SK-N-SH (cell line): ENCODE measurements at regions not wholly inside any gene's neighbourhood (a gene's known extent, or its start where the extent isn't known, plus 50 kb on each side); places are given as distances from the start of the nearest gene placed in this dataset.
"Not testable (repeated sequence)": the region's sequence is repeated elsewhere in the genome, so short reads cannot be mapped to it uniquely, and the experiment has no call there.

Source experiments
- CTCF ChIA-PET: fragments of 300-600, 350-600 bp; formaldehyde crosslinking; extraction: SDS; loops from one replicate; lab custom pipeline; 2021; lab: Yijun Ruan, JAX
- POLR2A ChIA-PET: fragments of 350-600 bp; sonication (Branson Sonifier 250); formaldehyde crosslinking; extraction: SDS; loops from one replicate; lab custom pipeline; 2020; ENCODE audit warnings: antibody characterized with exemption, inconsistent platforms; lab: Yijun Ruan, JAX
- DNase-seq: peaks from one replicate; pipeline ENCODE4 v3.0.0; 2012
- H2AFZ ChIP-seq: fragments of 200-600 bp; sonication (generic); 2 replicates; pipeline ENCODE4 v1.8.1; 2016; ENCODE audit warnings: antibody characterized with exemption, mild to moderate bottlenecking, low read depth
- H3F3A ChIP-seq: fragments of 200-600 bp; sonication (generic); replicated peaks from 2 replicates; pipeline ENCODE3; 2016; ENCODE audit warnings: antibody characterized with exemption, mild to moderate bottlenecking; ENCODE audit not compliant: insufficient read depth
- H3K27ac ChIP-seq, 2 experiments: fragments of 200-500 bp in 1 of 2; fragments of 200-600 bp in 1 of 2; sonication (Bioruptor generic) in 1 of 2; sonication (generic), shearing (Covaris generic) in 1 of 2; 2 replicates each; pipeline versions ENCODE4 v1.5.1 to v1.6.1; 2014 to 2016; ENCODE audit warnings: low read depth in 2 of 2, inconsistent platforms in 1 of 2, low read length in 1 of 2, mild to moderate bottlenecking in 1 of 2, mixed read lengths in 1 of 2
- H3K27me3 ChIP-seq: fragments of 200-600 bp; sonication (generic), shearing (Covaris generic); 2 replicates; pipeline ENCODE4 v1.6.1; 2016; ENCODE audit warnings: mixed run types; ENCODE audit not compliant: insufficient read depth
- H3K36me3 ChIP-seq, 2 experiments: fragments of 200-500 bp in 1 of 2; fragments of 200-600 bp in 1 of 2; sonication (Bioruptor generic) in 1 of 2; sonication (generic) in 1 of 2; replicated peaks in 1 of 2; 2 replicates each; pipeline versions ENCODE3 to v1.5.1; 2014 to 2016; ENCODE audit warnings: low read length in 1 of 2, mild to moderate bottlenecking in 1 of 2; ENCODE audit not compliant: insufficient read depth in 2 of 2, control insufficient read depth in 1 of 2
- H3K4me1 ChIP-seq, 2 experiments: fragments of 200-500 bp in 1 of 2; fragments of 200-600 bp in 1 of 2; sonication (Bioruptor generic) in 1 of 2; sonication (generic), shearing (Covaris generic) in 1 of 2; 2 replicates each; pipeline versions ENCODE4 v1.5.1 to v1.6.1; 2014 to 2016; ENCODE audit warnings: low read depth in 1 of 2, low read length in 1 of 2, mixed run types in 1 of 2; ENCODE audit not compliant: insufficient read depth in 2 of 2, control insufficient read depth in 1 of 2
- H3K4me2 ChIP-seq: fragments of 200-600 bp; sonication (generic), shearing (Covaris generic); 2 replicates; pipeline ENCODE4 v1.6.1; 2017; ENCODE audit warnings: mixed run types
- H3K4me3 ChIP-seq, 2 experiments: fragments of 200-500 bp in 1 of 2; fragments of 200-600 bp in 1 of 2; sonication (Bioruptor generic) in 1 of 2; sonication (generic), shearing (Covaris generic) in 1 of 2; 2 replicates each; pipeline versions ENCODE4 v1.5.1 to v1.8.1; 2014 to 2016; ENCODE audit warnings: low read depth in 2 of 2, inconsistent platforms in 1 of 2, low read length in 1 of 2, mild to moderate bottlenecking in 1 of 2, mixed read lengths in 1 of 2, moderate library complexity in 1 of 2
- H3K79me2 ChIP-seq: fragments of 200-600 bp; sonication (generic); 2 replicates; pipeline ENCODE4 v1.8.1; 2017; ENCODE audit warnings: mild to moderate bottlenecking; ENCODE audit not compliant: insufficient read depth
- H3K9ac ChIP-seq: fragments of 200-600 bp; sonication (generic); 2 replicates; pipeline ENCODE4 v1.6.1; 2017; ENCODE audit warnings: mixed run types
- H3K9me2 ChIP-seq: fragments of 200-600 bp; sonication (generic); 2 replicates; pipeline ENCODE4 v1.6.1; 2017; ENCODE audit warnings: mixed run types
- H3K9me3 ChIP-seq: fragments of 200-600 bp; sonication (generic); 2 replicates; pipeline ENCODE4 v1.6.1; 2017; ENCODE audit warnings: mixed run types, mild to moderate bottlenecking, moderate library complexity
- H4K20me1 ChIP-seq: fragments of 200-600 bp; sonication (generic); 2 replicates; pipeline ENCODE4 v1.6.1; 2017; ENCODE audit warnings: mild to moderate bottlenecking, mixed run types; ENCODE audit not compliant: insufficient read depth
- FOSL2 ChIP-seq: IDR thresholded peaks from 2 replicates; pipeline ENCODE4 v1.4.0; 2012; ENCODE audit warnings: low read depth, mild to moderate bottlenecking, moderate library complexity, borderline replicate concordance
- GATA2 ChIP-seq: sonication (generic); formaldehyde crosslinking; IDR thresholded peaks from 2 replicates; pipeline ENCODE4 v1.5.0; 2020; ENCODE audit warnings: mild to moderate bottlenecking, missing genetic modification reagents
- IRF3 ChIP-seq: fragments of 150-350 bp; IDR thresholded peaks from 2 replicates; pipeline ENCODE4 v1.6.1; 2016; ENCODE audit warnings: mild to moderate bottlenecking, low read depth, low read length
- JUND ChIP-seq: IDR thresholded peaks from 2 replicates; pipeline ENCODE4 v1.4.0; 2012
- RFX5 ChIP-seq: IDR thresholded peaks from 2 replicates; pipeline ENCODE4 v1.6.1; 2012; ENCODE audit warnings: mild to moderate bottlenecking, improper control_type of control experiment, low read length
- SIN3A ChIP-seq: IDR thresholded peaks from 2 replicates; pipeline ENCODE4 v1.6.1; 2012; ENCODE audit warnings: low read depth, mild to moderate bottlenecking, low read length, moderate library complexity, borderline replicate concordance
- SMC3 ChIP-seq: IDR thresholded peaks from 2 replicates; pipeline ENCODE4 v1.6.1; 2012; ENCODE audit warnings: low read depth, low read length, improper control_type of control experiment
- TCF12 ChIP-seq: IDR thresholded peaks from 2 replicates; pipeline ENCODE4 v1.4.0; 2012
- USF2 ChIP-seq: fragments of 150-350 bp; IDR thresholded peaks from 2 replicates; pipeline ENCODE4 v1.6.1; 2017; ENCODE audit warnings: antibody characterized with exemption, low read length, low read depth, borderline replicate concordance
- WGBS: methylation state at CpG from one replicate; pipeline ENCODE4 v1.1.6; 2017; ENCODE audit warnings: low lambda C conversion rate; 5-methylcytosine and 5-hydroxymethylcytosine counted together

GRCh38 chr14:88975043-88975830 lies 150.8 kb downstream of the TTC8 start:
- Histone ChIP-seq H3F3A (no peaks in the 10 kb centered on the region), H3K27me3 (no peaks in the 10 kb centered on the region), H3K27ac (peak overlapping the region in 1 of 2 experiments; percentile 31; a peak in 1 of 4 replicates), H3K9me2 (no peaks in the 10 kb centered on the region), H3K4me3 (no peak overlapping the region)
- no peak for DNase-seq
- WGBS: 23% methylated on average over 3 of the region's 3 CpGs
- POLR2A ChIA-PET: interaction anchor here (1.0 kb wide), 1 partner anchor 10 kb away, joined by 3 read pairs; no protein-coding TSS in a partner anchor
- TF ChIP-seq TCF12 (no peak), RFX5 (no peak), SIN3A (no peak), GATA2 (no peak), SMC3 (no peak)
- TF ChIP-seq, all 33 proteins: peak for 0
- Histone ChIP-seq H2AFZ (no peak overlapping the region), H3K79me2 (no peaks in the 10 kb centered on the region), H3K9ac (no peak overlapping the region), H3K9me3 (no peaks in the 10 kb centered on the region), H3K4me2 (no peak overlapping the region), H4K20me1 (no peaks in the 10 kb centered on the region), H3K4me1 (peaks cover 0 to 5% of the 10 kb centered on the region in 2 experiments; a peak in 1 of 4 replicates), H3K36me3 (no peaks in the 10 kb centered on the region)
- CTCF ChIA-PET: no interaction called here

- no peaks in the 10 kb centered on the region for H3K27me3 ChIP-seq
- no peaks in the 10 kb centered on the region for H4K20me1 ChIP-seq
- no peak overlapping the region for H3K9ac ChIP-seq
- no peaks in the 10 kb centered on the region for H3K36me3 ChIP-seq
- no peak for DNase-seq
- no peaks in the 10 kb centered on the region for H3K79me2 ChIP-seq
- H3K4me3 ChIP-seq: no peak overlapping the region
- H3F3A ChIP-seq: no peaks in the 10 kb centered on the region
- H3K4me2 ChIP-seq: no peak overlapping the region
- WGBS: 17% methylated on average over 2 of the region's 2 CpGs
- H3K9me3 ChIP-seq: no peaks in the 10 kb centered on the region
- no peak overlapping the region for H2AFZ ChIP-seq
- peak overlapping the region in 1 of 2 experiments; percentile 58; a peak in 1 of 4 replicates for H3K27ac ChIP-seq
- POLR2A ChIA-PET: interaction anchor here (1.0 kb wide), 1 partner anchor 10 kb away, joined by 3 read pairs; no protein-coding TSS in a partner anchor
- CTCF ChIA-PET: no interaction called here
- TF ChIP-seq SIN3A: no peak
- TF ChIP-seq USF2: no peak
- TF ChIP-seq GATA2: 0 out of 2 replicates have a peak, but pooled peaks have one; percentile 11
- no peak for TF ChIP-seq JUND
- no peak for TF ChIP-seq FOSL2
- TF ChIP-seq IRF3: no peak
- H3K4me1 ChIP-seq: peaks cover 0 to 5% of the 10 kb centered on the region in 2 experiments; a peak in 1 of 4 replicates
- H3K9me2 ChIP-seq: no peaks in the 10 kb centered on the region
These were observed 151.5 kb downstream of the TTC8 start for GRCh38 chr14:88975926-88976325.

- H3K4me3 ChIP-seq, H3K9ac ChIP-seq, H3K27me3 ChIP-seq, H3K79me2 ChIP-seq, H3K9me2 ChIP-seq, H3K9me3 ChIP-seq, H3F3A ChIP-seq, H3K36me3 ChIP-seq, CTCF ChIA-PET, DNase-seq, POLR2A ChIA-PET, H3K27ac ChIP-seq, H3K4me2 ChIP-seq, H2AFZ ChIP-seq, H4K20me1 ChIP-seq: not testable (repeated sequence)
- 52% methylated on average over 4 of the region's 4 CpGs for WGBS
- H3K4me1 ChIP-seq: peaks cover 0 to 37% of the 10 kb centered on the region in 2 experiments; a peak in 2 of 4 replicates
These were observed 156.5 kb downstream of the TTC8 start for GRCh38 chr14:88980907-88981306.
